GM23248 (cell line): ENCODE measurements at regions not wholly inside any gene's neighbourhood (a gene's known extent, or its start where the extent isn't known, plus 50 kb on each side); places are given as distances from the start of the nearest gene placed in this dataset.
"Not testable (repeated sequence)": the region's sequence is repeated elsewhere in the genome, so short reads cannot be mapped to it uniquely, and the experiment has no call there.

Source experiments
- DNase-seq: peaks from one replicate; pipeline ENCODE4 v3.0.0-alpha.2; 2015
- H2AFZ ChIP-seq: fragments of 200-600 bp; sonication (generic); 2 replicates; pipeline ENCODE4 v1.6.1; 2016; ENCODE audit warnings: antibody characterized with exemption
- H3F3A ChIP-seq: fragments of 200-600 bp; sonication (generic); 2 replicates; pipeline ENCODE4 v1.6.1; 2016; ENCODE audit warnings: mild to moderate bottlenecking, antibody characterized with exemption, mixed run types; ENCODE audit not compliant: insufficient read depth
- H3K27ac ChIP-seq: fragments of 200-600 bp; sonication (generic); 2 replicates; pipeline ENCODE4 v1.5.1; 2016; ENCODE audit warnings: mild to moderate bottlenecking
- H3K27me3 ChIP-seq: fragments of 200-600 bp; sonication (generic); replicated peaks from 2 replicates; pipeline ENCODE4 v1.6.1; 2016; ENCODE audit warnings: mild to moderate bottlenecking; ENCODE audit not compliant: insufficient read depth
- H3K36me3 ChIP-seq: fragments of 200-600 bp; sonication (generic); 2 replicates; pipeline ENCODE4 v1.6.1; 2016; ENCODE audit warnings: low read depth, mild to moderate bottlenecking
- H3K4me1 ChIP-seq: fragments of 200-600 bp; sonication (generic); 2 replicates; pipeline ENCODE4 v1.6.1; 2016; ENCODE audit warnings: mild to moderate bottlenecking; ENCODE audit not compliant: insufficient read depth
- H3K4me2 ChIP-seq: fragments of 200-600 bp; sonication (generic); one replicate; pipeline ENCODE4 v1.6.1; 2016; ENCODE audit warnings: mild to moderate bottlenecking; ENCODE audit not compliant: unreplicated experiment
- H3K4me3 ChIP-seq: fragments of 200-600 bp; sonication (generic); 2 replicates; pipeline ENCODE4 v1.5.1; 2016; ENCODE audit warnings: mild to moderate bottlenecking
- H3K79me2 ChIP-seq: fragments of 200-600 bp; sonication (generic); 2 replicates; pipeline ENCODE4 v1.6.1; 2016; ENCODE audit warnings: mild to moderate bottlenecking; ENCODE audit not compliant: insufficient read depth
- H3K9ac ChIP-seq: fragments of 200-600 bp; sonication (generic); 2 replicates; pipeline ENCODE4 v1.6.1; 2016; ENCODE audit warnings: mild to moderate bottlenecking
- H3K9me2 ChIP-seq: fragments of 200-600 bp; sonication (generic); 2 replicates; pipeline ENCODE4 v1.6.1; 2016; ENCODE audit warnings: mixed run types, mild to moderate bottlenecking, moderate library complexity; ENCODE audit not compliant: insufficient read depth
- H3K9me3 ChIP-seq: fragments of 200-600 bp; sonication (generic); one replicate; pipeline ENCODE4 v1.6.1; 2017; ENCODE audit warnings: low read depth
- H4K20me1 ChIP-seq: fragments of 200-600 bp; sonication (generic); 2 replicates; pipeline ENCODE4 v1.6.0; 2016; ENCODE audit not compliant: insufficient read depth
- EZH2 ChIP-seq: fragments of 200-600 bp; sonication (generic); IDR thresholded peaks from 2 replicates; pipeline ENCODE4 v1.6.1; 2018; ENCODE audit warnings: antibody characterized with exemption, mild to moderate bottlenecking; ENCODE audit not compliant: insufficient read depth, poor library complexity, severe bottlenecking
- EZH2phosphoT487 ChIP-seq: fragments of 200-600 bp; sonication (generic); IDR thresholded peaks from 2 replicates; pipeline ENCODE4 v1.6.1; 2018; ENCODE audit warnings: antibody characterized with exemption, moderate library complexity, mild to moderate bottlenecking, low read depth; ENCODE audit not compliant: insufficient read depth
- WGBS, 2 experiments: methylation state at CpG; one replicate each; pipeline ENCODE4 v1.1.6; 2015 to 2017; ENCODE audit warnings: low lambda C conversion rate in 2 of 2, low coverage in 1 of 2; ENCODE audit errors: missing lambda C conversion rate in 2 of 2; 5-methylcytosine and 5-hydroxymethylcytosine counted together
- in situ Hi-C: fragments of 300-500 bp; cut with MboI; formaldehyde crosslinking; loops from 2 replicates; pipeline ENCODE4 v1.15.0; 2020

DNA sequence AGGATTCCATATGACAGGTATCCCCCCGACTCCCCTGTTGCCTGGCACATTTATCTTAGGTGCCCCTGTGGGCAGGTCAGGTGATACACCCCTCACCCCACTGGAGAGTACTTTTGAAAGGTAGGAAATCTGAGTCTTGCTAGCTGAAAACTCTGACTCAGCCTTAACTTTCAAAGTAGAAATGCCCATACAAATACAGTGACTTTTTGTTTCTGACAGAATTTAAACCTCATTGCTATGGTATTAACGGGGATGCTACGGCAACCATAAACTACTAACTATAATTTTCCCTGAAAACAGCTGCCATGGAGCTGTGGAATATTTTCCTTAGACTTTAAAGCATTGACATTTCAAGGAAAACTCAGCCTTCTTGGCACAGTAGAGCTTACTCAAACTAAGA lies 536.0 kb downstream of the RFPL4B start:
- peak; percentile 7 for DNase-seq
- no peaks in the 10 kb centered on the region for H4K20me1 ChIP-seq
- in situ Hi-C loops: no loop called here
- H3K4me1 ChIP-seq: peaks cover 37% of the 10 kb centered on the region
- peaks cover 25% of the 10 kb centered on the region for H3F3A ChIP-seq
- 93 to 100% methylated on average over 3 of the region's 3 CpGs for WGBS, 2 experiments
- H3K9ac ChIP-seq: no peak overlapping the region
- no peaks in the 10 kb centered on the region for H3K9me2 ChIP-seq
- no peaks in the 10 kb centered on the region for H3K9me3 ChIP-seq
- no peak overlapping the region for H3K4me3 ChIP-seq
- H3K4me2 ChIP-seq: no peak overlapping the region
- no peaks in the 10 kb centered on the region for H3K79me2 ChIP-seq
- TF ChIP-seq EZH2: no peak
- TF ChIP-seq EZH2phosphoT487: no peak
- peak overlapping the region; percentile 38; the same call in 1 of the 2 replicates for H3K27ac ChIP-seq
- H3K27me3 ChIP-seq: no peaks in the 10 kb centered on the region
- H2AFZ ChIP-seq: peak overlapping the region; percentile 56; the same call in 1 of the 2 replicates
- no peaks in the 10 kb centered on the region for H3K36me3 ChIP-seq

DNA sequence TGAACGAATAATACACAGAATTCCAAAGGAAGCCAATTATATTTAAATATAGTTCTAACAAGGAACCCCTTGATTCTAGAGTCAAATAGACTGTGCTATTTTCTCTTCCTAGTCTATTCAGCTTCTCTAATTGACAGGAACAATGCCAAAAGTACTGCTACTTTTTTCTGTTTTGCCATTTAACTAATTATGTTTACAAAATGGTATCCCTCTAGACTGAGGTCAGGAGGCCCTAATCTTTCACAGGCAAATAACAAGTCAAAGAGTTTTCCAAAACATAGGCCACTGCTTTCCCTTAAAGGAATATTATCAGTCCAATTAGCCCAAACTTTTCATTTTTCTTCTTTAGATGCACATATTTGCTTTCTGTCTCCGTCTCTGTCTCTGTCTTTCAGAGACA lies 539.3 kb downstream of the RFPL4B start:
- peaks cover 15% of the 10 kb centered on the region for H3F3A ChIP-seq
- 70 to 71% methylated on average over 2 of the region's 2 CpGs for WGBS, 2 experiments
- DNase-seq: no peak

DNA sequence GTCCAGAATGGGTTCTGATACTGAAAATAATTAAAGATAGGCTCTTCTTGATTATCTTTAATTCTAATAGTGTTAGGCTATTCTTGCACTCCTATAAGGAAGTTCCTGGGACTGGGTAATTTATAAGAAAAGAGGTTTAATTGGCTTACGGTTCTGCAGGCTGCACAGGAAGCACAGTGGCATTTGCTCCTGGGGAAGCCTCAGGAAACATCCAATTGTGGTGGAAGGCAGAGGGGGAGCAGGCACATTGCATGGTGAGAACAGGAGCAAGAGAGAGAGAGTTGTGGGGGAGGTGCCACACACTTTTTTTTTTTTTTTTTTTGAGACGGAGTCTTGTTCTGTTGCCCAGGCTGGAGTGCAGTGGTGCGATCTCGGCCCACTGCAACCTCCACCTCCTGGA lies 540.3 kb downstream of the RFPL4B start:
- H3K9me2 ChIP-seq, H3F3A ChIP-seq, H3K79me2 ChIP-seq, H3K36me3 ChIP-seq, H4K20me1 ChIP-seq, H3K4me2 ChIP-seq, H2AFZ ChIP-seq, H3K9me3 ChIP-seq, in situ Hi-C loops, DNase-seq, H3K4me1 ChIP-seq, H3K4me3 ChIP-seq, H3K27ac ChIP-seq, H3K9ac ChIP-seq, H3K27me3 ChIP-seq: not testable (repeated sequence)
- 97 to 98% methylated on average over 4 of the region's 4 CpGs for WGBS, 2 experiments

More for the DNA sequence above, 539.3 kb downstream of the RFPL4B start:
- Histone ChIP-seq H3K36me3 (no peaks in the 10 kb centered on the region), H3K9me2 (no peaks in the 10 kb centered on the region), H2AFZ (no peak overlapping the region), H3K4me1 (peaks cover 18% of the 10 kb centered on the region), H4K20me1 (no peaks in the 10 kb centered on the region), H3K4me3 (no peak overlapping the region), H3K9me3 (no peaks in the 10 kb centered on the region), H3K27ac (no peak overlapping the region), H3K27me3 (no peaks in the 10 kb centered on the region), H3K4me2 (no peak overlapping the region), H3K79me2 (no peaks in the 10 kb centered on the region), H3K9ac (no peak overlapping the region)
- in situ Hi-C loops: no loop called here
- TF ChIP-seq EZH2phosphoT487: no peak
- no peak for TF ChIP-seq EZH2

DNA sequence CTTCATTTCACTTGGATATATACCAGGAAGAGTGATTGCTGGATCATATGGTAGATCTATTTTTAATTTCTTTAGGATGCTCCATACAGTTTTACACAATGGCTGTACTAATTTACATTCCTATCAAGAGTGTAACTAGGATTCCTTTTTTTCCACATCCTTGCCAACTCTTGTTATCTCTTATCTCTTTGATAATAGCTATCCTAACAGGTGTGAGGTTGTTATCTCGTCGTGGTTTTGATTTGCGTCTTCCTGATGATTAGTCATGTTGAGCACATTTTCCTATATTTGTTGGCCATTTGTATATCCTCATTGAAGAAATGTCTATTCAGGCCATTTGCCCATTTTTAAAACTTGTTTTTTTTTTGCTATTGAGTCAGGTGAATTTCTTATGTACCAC lies 552.4 kb downstream of the RFPL4B start:
- in situ Hi-C loops: no loop called here

DNA sequence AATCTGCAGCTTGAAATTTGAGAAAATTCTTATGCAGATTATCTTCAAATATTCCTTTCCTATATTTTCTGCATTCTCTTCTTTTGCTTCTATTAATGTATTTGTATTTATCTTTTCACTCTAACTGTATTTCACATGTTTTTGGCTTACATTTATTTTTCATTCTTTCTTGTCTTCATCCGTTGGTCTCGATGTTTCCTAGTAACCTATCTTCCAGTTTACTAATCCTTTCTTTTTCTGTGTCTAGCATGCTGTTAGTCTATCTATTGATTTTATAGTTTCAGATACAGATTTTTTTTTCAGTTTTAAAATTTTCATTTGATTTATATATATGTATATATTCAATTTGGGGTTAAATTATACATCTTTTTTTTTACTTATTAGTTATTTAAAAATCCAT lies 556.2 kb downstream of the RFPL4B start:
- H3K9me2 ChIP-seq: no peaks in the 10 kb centered on the region
- H3K9ac ChIP-seq: no peak overlapping the region
- in situ Hi-C loops: no loop called here
- no peak overlapping the region for H2AFZ ChIP-seq
- peaks cover 10% of the 10 kb centered on the region for H3F3A ChIP-seq
- no peaks in the 10 kb centered on the region for H3K36me3 ChIP-seq
- TF ChIP-seq EZH2: no peak
- TF ChIP-seq EZH2phosphoT487: no peak
- no peaks in the 10 kb centered on the region for H4K20me1 ChIP-seq
- no peaks in the 10 kb centered on the region for H3K27me3 ChIP-seq
- H3K4me2 ChIP-seq: no peak overlapping the region
- H3K9me3 ChIP-seq: peaks cover 4% of the 10 kb centered on the region
- DNase-seq: peak; percentile 13
- no peak overlapping the region for H3K27ac ChIP-seq
- 71 to 84% methylated on average over 2 of the region's 2 CpGs for WGBS, 2 experiments
- H3K4me3 ChIP-seq: no peak overlapping the region
- peaks cover 13% of the 10 kb centered on the region for H3K4me1 ChIP-seq
- H3K79me2 ChIP-seq: no peaks in the 10 kb centered on the region

More for the DNA sequence above, 552.4 kb downstream of the RFPL4B start:
- Histone ChIP-seq H3K79me2 (no peaks in the 10 kb centered on the region), H3K4me2 (no peak overlapping the region), H3K9me3 (peaks cover 4% of the 10 kb centered on the region), H2AFZ (no peak overlapping the region), H3K36me3 (no peaks in the 10 kb centered on the region), H3K4me3 (no peak overlapping the region), H3K9ac (no peak overlapping the region), H3K4me1 (no peaks in the 10 kb centered on the region), H3F3A (no peaks in the 10 kb centered on the region), H3K27ac (no peak overlapping the region), H4K20me1 (no peaks in the 10 kb centered on the region), H3K9me2 (no peaks in the 10 kb centered on the region), H3K27me3 (no peaks in the 10 kb centered on the region)
- TF ChIP-seq EZH2phosphoT487 (no peak), EZH2 (no peak)
- no peak for DNase-seq
- WGBS, 2 experiments: 98 to 99% methylated on average over 3 of the region's 3 CpGs
